ENCODE measurements at regions not wholly inside any gene's neighbourhood (a gene's known extent, or its start where the extent isn't known, plus 50 kb on each side); places are given as distances from the start of the nearest gene placed in this dataset.

- Histone ChIP-seq H4K8ac (ENCODE audit: low read depth in 2 of 2, low read length in 2 of 2) (no peak overlapping the region), H3K9me1 (ENCODE audit: insufficient read depth, low read length) (no peaks in the 10 kb centered on the region), H3K27me3 (ENCODE audit: control insufficient read depth, insufficient read depth, low read length) (no peaks in the 10 kb centered on the region), H2AFZ (replicated peaks; ENCODE audit: low read length, poor library complexity) (no peak overlapping the region), H2BK20ac (ENCODE audit: low read depth, low read length) (no peak overlapping the region), H3K9me3 (ENCODE audit: control insufficient read depth, insufficient read depth, low read length) (peaks cover 44% of the 10 kb centered on the region), H3K4me1 (ENCODE audit: control insufficient read depth, insufficient read depth, low read length) (no peaks in the 10 kb centered on the region), H2BK15ac (ENCODE audit: low read depth, low read length) (no peak overlapping the region), H3K4me3 (ENCODE audit: insufficient read depth, low read depth, low read length) (no peak overlapping the region), H3K18ac (ENCODE audit: low read depth, low read length) (no peak overlapping the region), H3K56ac (ENCODE audit: extremely low read depth, insufficient read depth, low read length) (no peak overlapping the region), H4K20me1 (ENCODE audit: insufficient read depth, low read length) (no peaks in the 10 kb centered on the region), H3K14ac (replicated peaks; ENCODE audit: low read depth, low read length) (no peak overlapping the region), H2AK5ac (ENCODE audit: low read depth, low read length) (no peak overlapping the region), H3K4me2 (ENCODE audit: low read depth, low read length) (no peak overlapping the region), H4K91ac (ENCODE audit: insufficient read depth, low read depth, low read length) (no peak overlapping the region), H3K36me3 (ENCODE audit: control insufficient read depth, insufficient read depth, low read length) (no peaks in the 10 kb centered on the region), H3K23ac (ENCODE audit: low read depth, low read length) (no peak overlapping the region), H3K79me1 (ENCODE audit: low read depth in 1 of 2, low read length in 2 of 2) (no peaks in the 10 kb centered on the region), H2BK120ac (ENCODE audit: low read depth, low read length) (no peak overlapping the region), H3K4ac (ENCODE audit: low read depth, low read length) (no peak overlapping the region), H3K27ac (ENCODE audit: insufficient read depth, low read length) (no peak overlapping the region), H2AK9ac (replicated peaks; ENCODE audit: low read depth, low read length, poor library complexity) (no peak overlapping the region), H4K5ac (ENCODE audit: low read depth, low read length) (no peak overlapping the region), H2BK5ac (ENCODE audit: low read depth, low read length, poor library complexity, severe bottlenecking) (no peak overlapping the region), H3K9ac (ENCODE audit: low read depth, low read length) (no peak overlapping the region)
- DNase-seq = no peak
- intact Hi-C loops (cut with micrococcal nuclease) = no loop called here
- no CpG with 5 or more reads among the region's 6 CpGs for WGBS, 2 experiments (ENCODE audit: extremely low coverage in 2 of 2, insufficient read length in 1 of 2)
- dilution Hi-C loops (cut with HindIII; ENCODE audit: low sequenced_read_pairs, unreplicated experiment) = no loop called here
- TF ChIP-seq CHD1 (IDR thresholded peaks at IDR 0.05; ENCODE audit: low read depth, low read length) (no peak), USF2 (IDR thresholded peaks at IDR 0.05; ENCODE audit: low read depth, low read length) (no peak), FOS (IDR thresholded peaks at IDR 0.05; ENCODE audit: low read depth, low read length) (no peak), SMC3 (IDR thresholded peaks at IDR 0.05; ENCODE audit: low read depth, low read length) (no peak), MXI1 (IDR thresholded peaks at IDR 0.05; ENCODE audit: borderline replicate concordance, low read depth, low read length) (no peak)
- BruUV-seq (replicated peaks) = no TSS peak
- ChIA-PET POLR2A (ENCODE audit: unreplicated experiment) (no interaction called here), CTCF (no interaction called here)
- in situ Hi-C loops (cut with MboI; ENCODE audit: low sequenced_read_pairs) = loop anchor here (10.0 kb wide), 1 partner anchor 63 kb away; no protein-coding TSS in a partner anchor
- no peak for ATAC-seq (ENCODE audit: low read depth)
Measured at GRCh38 chr22:47891609-47892008, 1129.2 kb downstream of the TBC1D22A start.

Data from IMR-90 (cell line).